Suppressor macrophage (primary cell): ENCODE measurements at regions not wholly inside any gene's neighbourhood (a gene's known extent, or its start where the extent isn't known, plus 50 kb on each side); places are given as distances from the start of the nearest gene placed in this dataset.

ENCODE experiments used
- DNase-seq, 4 experiments: peaks; one replicate each; pipeline ENCODE4 v3.0.0-alpha.2; 2020 to 2022

DNA sequence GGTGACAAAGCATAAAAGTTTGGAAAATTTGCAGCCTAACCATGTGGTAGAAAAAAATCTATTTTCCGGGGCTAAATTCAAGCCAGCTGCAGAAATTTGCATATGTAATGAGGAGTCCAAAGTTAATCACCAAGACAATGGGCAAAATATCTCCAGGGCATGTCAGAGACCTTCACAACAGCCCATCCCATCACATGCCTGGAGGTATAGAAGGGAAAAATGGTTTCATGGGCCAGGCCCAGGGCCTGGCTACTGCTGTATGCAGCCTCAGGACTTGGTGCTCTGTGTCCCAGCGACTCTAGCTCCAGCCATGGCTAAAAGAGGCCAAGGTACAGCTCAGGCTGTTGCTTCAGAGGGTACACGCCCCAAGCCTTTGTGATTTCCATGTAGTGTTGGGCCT lies 655.8 kb upstream of the MGAT4C start:
- no peak for DNase-seq

- DNase-seq, result no peak
Observed at GRCh38 chr12:86903159-86903558, 647.0 kb upstream of the MGAT4C start.

DNA sequence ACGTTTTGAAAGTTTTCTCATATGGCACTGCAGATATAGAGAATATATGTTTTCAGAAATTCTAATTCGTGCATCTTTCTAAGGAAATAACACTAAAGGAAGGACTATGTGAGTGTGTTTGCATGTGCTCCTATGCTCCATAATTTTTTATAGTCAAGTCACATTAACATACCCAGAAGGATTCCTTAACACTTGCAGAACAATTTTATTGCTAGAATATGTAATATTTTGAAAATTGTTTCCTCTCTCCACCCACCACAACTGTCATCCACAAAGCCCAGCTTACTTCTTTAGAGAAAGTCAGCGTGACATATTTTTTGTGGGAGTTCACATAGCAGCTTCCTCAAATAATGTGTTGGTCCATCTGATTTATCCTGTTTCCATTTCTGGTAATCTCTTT lies 604.6 kb upstream of the MGAT4C start:
- no peak for DNase-seq

DNA sequence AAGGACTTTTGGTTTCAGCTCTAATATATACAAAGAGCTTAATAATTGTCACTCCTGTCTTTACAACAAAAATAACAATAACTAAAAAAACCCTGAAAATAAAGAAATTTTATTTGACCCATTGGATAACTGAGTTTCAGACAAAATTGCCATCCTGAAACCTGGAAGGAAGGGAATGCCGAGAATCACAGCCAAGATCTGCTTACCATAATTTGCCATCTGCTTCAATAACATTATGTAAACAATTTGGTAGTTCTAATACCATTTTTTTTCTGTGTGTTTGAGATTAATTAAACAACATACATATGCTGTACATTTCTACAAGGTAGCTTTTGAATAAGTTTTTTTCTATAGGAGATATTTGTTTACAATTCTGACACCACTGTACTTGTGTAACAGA lies 596.3 kb upstream of the MGAT4C start:
- no peak for DNase-seq

- DNase-seq, result no peak
Observed at GRCh38 chr12:86838711-86839110, 582.5 kb upstream of the MGAT4C start.

DNA sequence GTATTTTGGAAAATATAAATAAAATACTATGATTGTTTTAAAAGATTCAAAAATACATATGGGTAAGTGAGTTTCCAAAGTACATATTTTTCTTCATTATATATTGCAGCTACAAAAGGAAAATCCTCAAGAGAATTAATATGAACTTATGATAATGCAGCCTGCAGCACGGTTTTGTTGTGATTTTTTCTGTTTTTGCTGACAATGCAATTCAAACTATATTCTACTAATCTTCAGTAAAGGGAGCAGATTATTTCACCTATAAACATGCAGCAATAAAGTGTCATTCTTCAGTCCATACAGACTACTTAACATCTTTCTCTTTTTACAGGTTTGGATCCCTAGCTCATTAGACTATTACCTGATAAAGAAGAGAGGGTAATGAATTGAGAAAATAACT lies 582.1 kb upstream of the MGAT4C start:
- DNase-seq, result no peak

GRCh38 chr12:86837246-86837645 lies 581.1 kb upstream of the MGAT4C start:
- DNase-seq, result no peak

DNA sequence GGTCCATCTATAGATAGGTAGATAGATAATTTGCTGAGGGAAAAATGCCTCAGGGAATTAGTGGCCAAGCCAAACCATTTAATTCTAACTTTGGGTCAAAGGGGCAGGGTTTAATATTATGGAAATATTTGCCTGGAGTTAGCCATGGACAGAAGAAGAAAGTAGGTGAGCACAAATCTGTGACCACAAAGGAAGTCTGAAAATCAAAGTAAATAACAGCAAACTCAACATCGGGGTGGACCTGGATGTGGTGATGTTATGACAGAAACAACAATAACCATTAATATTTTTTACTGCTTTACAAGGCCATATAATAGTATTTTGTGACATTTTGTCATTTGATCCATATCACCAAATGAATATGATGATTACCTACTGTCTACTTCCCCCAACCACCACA lies 578.0 kb upstream of the MGAT4C start:
- no peak for DNase-seq

DNA sequence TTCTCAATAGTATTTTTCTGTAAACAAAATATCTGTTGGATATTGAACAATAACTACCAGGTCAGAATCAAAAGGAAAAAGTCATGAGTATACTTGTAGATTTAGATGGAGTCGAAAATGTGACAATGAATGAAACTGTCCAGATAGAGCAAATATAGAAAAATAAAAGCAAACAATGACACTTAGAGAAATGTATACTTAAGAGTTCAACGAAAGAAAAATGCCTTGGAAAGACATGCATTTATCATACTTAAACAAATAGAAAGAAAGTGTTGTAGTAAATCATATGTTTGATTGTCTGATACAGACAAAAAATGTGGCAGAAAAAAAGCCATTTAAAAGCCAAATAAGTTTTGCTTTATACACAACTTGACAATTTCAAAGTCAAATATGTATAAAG lies 571.2 kb upstream of the MGAT4C start:
- no peak for DNase-seq

- DNase-seq, result no peak
Observed at GRCh38 chr12:86826051-86826450, 569.9 kb upstream of the MGAT4C start.

DNA sequence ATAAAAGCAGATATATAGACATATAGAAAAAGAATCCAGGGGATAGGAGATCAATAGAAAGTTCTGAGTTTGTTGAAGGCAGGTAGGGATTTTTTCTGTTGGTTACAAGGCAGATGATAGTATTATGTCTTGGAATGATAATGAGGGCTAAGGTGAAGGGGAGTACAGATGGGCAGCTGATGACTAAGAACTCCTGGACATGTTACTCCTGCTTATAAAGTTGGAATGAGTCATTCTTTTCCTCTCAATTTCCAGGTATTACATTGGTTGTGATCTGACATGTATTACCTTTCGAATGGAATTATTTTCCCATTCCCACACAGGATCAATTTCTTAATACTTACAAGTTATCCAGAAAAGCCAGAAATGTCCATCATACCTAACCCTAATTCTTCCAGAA lies 545.2 kb upstream of the MGAT4C start:
- DNase-seq, result no peak

- DNase-seq, result no peak
Observed at GRCh38 chr12:86799616-86800015, 543.4 kb upstream of the MGAT4C start.

DNA sequence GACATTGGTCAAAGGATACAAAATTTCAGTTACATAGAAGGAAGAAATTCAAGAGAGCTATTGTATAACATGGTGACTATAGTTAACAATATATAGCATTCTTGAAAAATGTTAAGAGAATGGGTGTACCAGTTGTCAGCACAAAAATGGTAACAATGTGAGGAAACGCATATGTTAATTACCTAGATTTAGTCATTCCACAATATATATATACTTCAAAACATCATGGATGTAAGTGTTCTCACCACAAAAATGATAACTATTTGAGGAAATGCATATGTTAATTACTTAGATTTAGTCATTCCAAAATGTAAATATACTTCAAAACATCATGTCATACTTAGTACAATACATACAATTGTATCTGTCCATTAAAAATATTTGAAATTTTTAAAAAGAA lies 540.4 kb upstream of the MGAT4C start:
- DNase-seq, result no peak

DNA sequence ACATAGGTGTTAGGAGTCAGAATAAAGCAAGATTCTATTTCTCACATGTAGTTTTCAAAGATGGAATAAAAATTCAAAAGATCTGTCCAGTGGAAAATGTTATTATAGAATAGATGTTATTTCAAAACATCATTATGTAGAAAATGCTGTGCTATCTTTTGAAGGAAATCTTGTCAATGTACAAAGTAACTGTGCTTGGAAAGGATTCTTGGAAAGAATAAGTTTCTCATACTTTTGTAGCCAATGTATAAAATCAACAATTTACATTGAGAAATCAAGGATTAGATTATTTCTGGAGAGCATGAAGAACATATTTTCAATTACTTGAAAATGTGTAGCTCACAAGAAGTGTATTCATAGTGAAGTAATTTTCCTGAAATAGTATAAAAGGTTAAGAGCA lies 532.5 kb upstream of the MGAT4C start:
- no peak for DNase-seq

DNA sequence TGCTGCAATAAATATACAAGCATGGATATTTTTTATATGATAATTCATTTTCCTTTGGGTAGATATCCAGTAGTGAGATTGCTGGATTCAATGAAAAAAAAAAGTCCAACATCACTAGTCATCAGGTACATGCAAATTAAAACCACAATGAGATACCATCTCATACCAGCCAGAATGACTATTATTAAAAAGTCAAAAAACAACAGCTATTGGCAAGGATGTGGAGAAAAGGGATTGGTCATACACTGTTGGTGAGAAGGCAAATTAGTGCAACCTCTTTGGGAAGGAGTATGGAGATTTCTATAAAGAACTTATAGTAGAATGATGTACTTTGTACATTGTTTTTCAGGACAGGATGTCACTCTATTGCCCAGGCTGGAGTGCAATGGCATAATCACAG lies 531.2 kb upstream of the MGAT4C start:
- DNase-seq, result no peak

GRCh38 chr12:86777325-86777724 lies 521.1 kb upstream of the MGAT4C start:
- no peak for DNase-seq

DNA sequence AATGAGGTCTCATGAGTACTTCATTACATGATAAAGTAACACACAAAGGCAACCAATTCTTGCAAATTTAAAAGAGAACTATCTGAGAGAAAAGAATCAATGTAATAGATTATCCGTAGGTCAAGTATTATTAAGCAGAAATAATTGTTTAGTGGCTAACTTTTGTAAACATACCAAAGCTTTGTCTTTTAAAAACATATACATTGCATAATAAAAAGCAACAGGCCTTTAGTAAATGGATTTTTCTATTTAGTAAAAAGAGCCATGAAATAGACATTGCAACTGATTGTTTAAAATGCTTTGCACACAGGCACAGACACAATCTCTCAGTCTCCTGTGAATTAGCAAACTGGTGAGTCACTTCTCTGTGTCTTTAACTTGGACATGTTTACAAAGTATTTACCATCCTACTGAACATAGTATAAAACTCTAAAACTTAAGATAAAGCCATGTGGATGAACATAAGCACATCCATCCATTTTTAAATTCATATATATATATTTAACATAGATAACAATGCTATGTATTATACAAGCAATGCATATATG lies 518.7 kb upstream of the MGAT4C start:
- DNase-seq, result no peak

DNA sequence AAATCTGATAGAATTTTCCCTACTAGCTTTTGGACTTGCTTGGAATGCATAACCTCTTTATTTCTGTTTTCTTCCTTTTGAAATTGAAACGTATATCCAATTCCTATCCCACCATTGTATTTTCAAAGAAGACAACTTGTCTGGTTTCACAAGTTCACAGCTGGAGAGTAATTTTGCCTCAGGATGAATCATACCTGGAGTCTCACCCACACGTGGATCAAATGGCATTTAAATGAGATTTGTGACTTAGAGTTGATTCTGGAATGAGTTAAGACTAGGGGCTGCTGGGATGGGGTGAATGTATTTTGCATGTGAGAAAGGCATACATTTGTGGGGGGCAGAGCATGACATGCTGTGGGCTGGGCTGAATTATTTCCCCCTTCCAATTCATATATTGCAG lies 516.5 kb upstream of the MGAT4C start:
- no peak for DNase-seq

DNA sequence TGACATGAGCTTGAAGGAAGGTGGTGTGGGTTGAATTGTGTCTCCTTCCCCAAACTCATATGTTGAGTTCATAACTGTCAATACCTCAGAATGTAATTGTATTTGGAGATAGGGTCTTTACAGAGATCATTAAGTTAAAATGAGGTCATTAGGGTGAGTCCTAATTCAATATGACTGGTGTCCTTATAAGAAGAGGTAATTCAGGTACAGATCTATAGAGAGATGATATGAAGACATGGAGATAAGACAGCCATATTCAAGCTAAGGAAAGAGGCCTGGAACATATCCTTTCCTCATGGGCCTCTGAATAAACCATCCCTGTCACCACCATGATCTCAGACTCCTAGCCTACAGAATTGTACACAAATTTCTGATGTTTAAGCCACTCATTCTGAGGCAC lies 514.7 kb upstream of the MGAT4C start:
- DNase-seq, result no peak

- no peak for DNase-seq
Observed at GRCh38 chr12:86748894-86749293, 492.7 kb upstream of the MGAT4C start.

GRCh38 chr12:86744547-86745212 lies 488.5 kb upstream of the MGAT4C start:
- no peak for DNase-seq

GRCh38 chr12:86743875-86744536 lies 487.8 kb upstream of the MGAT4C start:
- no peak for DNase-seq

GRCh38 chr12:86741531-86741930 lies 485.3 kb upstream of the MGAT4C start:
- no peak for DNase-seq

DNA sequence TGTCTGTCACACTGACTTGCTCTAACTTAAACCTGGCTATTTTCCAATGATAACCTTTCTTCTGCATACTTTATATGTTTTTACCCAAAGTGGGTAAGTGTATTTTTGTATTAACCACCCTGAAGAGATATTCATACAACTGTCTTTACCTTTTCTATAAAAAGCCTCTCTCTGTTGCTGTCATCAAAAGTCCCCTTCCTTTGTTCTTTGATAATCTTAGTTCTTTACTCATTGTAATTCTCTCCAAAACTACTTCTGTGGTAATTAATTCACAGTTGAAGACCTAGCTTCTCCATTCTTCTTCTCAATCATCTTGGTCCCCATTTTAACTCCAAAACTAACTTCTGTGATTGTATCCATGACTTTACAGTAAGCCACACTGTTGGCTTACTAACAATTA lies 479.7 kb upstream of the MGAT4C start:
- DNase-seq, result no peak

GRCh38 chr12:86735072-86735471 lies 478.9 kb upstream of the MGAT4C start:
- DNase-seq, result no peak
